ENCODE measurements at regions not wholly inside any gene's neighbourhood (a gene's known extent, or its start where the extent isn't known, plus 50 kb on each side); places are given as distances from the start of the nearest gene placed in this dataset.
A peak's percentile ranks its signal among the peaks of the same experiment; 100 is the strongest.

DNA sequence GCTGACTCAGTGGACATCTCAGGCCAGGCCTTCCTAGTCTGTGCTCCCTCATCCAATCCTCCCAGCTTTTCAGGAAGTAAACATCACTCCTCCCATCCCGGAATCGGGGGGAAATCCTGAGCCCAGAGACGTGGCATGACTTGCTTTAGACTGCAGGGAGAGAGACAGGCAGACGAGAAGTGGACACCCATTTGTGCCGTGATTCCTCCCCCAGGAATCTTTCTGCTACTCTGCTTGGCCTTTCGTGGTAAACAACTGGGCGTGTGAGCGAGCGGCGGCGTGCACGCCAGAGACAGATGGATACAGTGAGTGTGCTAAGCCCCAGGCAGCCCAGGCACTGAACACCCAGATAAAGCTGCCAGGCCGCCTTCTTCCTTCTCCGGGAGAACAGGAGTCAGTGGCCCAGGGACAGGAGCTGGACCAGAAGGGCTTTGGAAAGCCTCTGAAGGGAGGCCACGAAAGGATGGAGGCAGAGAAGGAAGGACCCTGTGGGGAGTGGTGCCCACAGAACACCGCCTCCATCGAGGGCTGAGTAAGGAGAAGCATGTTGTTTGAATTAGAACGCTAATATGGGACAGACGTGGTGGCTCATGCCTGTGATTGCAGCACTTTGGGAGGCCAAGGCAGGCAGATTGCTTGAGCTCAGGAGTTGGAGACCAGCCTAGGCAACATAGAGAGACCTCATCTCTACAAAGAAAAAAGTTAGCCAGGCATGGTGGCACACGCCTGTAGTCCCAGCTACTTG, 53.0 kb upstream of the PRR5 start:
- TF ChIP-seq, protein P1, sequence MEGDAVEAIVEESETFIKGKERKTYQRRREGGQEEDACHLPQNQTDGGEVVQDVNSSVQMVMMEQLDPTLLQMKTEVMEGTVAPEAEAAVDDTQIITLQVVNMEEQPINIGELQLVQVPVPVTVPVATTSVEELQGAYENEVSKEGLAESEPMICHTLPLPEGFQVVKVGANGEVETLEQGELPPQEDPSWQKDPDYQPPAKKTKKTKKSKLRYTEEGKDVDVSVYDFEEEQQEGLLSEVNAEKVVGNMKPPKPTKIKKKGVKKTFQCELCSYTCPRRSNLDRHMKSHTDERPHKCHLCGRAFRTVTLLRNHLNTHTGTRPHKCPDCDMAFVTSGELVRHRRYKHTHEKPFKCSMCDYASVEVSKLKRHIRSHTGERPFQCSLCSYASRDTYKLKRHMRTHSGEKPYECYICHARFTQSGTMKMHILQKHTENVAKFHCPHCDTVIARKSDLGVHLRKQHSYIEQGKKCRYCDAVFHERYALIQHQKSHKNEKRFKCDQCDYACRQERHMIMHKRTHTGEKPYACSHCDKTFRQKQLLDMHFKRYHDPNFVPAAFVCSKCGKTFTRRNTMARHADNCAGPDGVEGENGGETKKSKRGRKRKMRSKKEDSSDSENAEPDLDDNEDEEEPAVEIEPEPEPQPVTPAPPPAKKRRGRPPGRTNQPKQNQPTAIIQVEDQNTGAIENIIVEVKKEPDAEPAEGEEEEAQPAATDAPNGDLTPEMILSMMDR (IDR thresholded peaks at IDR 0.05) = no peak
- TF ChIP-seq POLR2A (IDR thresholded peaks at IDR 0.05) = no peak
- TF ChIP-seq EP300 (IDR thresholded peaks at IDR 0.05) = peak in 1 of 2 donors; percentile 46

Data from tibial nerve (tissue), 4 donors.